GM15510 (cell line): ENCODE measurements at regions not wholly inside any gene's neighbourhood (a gene's known extent, or its start where the extent isn't known, plus 50 kb on each side); places are given as distances from the start of the nearest gene placed in this dataset.

Experiments
- POLR2A ChIP-seq: IDR thresholded peaks from 3 replicates; pipeline ENCODE4 v1.6.1; 2011; ENCODE audit warnings: borderline replicate concordance; ENCODE audit not compliant: insufficient read length; ENCODE audit errors: extremely low read depth

- TF ChIP-seq POLR2A, result no peak
Measured at GRCh38 chr6:87858440-87858839, 156.4 kb upstream of the AKIRIN2 start.

- TF ChIP-seq POLR2A, result no peak
Measured at GRCh38 chr6:87851674-87852299, 149.8 kb upstream of the AKIRIN2 start.

- no peak for TF ChIP-seq POLR2A
Measured at GRCh38 chr6:87848616-87849015, 146.6 kb upstream of the AKIRIN2 start.

- TF ChIP-seq POLR2A, result no peak
Measured at GRCh38 chr6:87847830-87848210, 145.8 kb upstream of the AKIRIN2 start.

- TF ChIP-seq POLR2A, result no peak
Measured at GRCh38 chr6:87847135-87847829, 145.2 kb upstream of the AKIRIN2 start.

GRCh38 chr6:87846434-87846833, 144.4 kb upstream of the AKIRIN2 start:
- TF ChIP-seq POLR2A, result no peak

- TF ChIP-seq POLR2A, result no peak
Measured at GRCh38 chr6:87840324-87840723, 138.3 kb upstream of the AKIRIN2 start.

GRCh38 chr6:87837876-87838275, 135.8 kb upstream of the AKIRIN2 start:
- no peak for TF ChIP-seq POLR2A

- no peak for TF ChIP-seq POLR2A
Measured at GRCh38 chr6:87837444-87837843, 135.4 kb upstream of the AKIRIN2 start.

- TF ChIP-seq POLR2A, result no peak
Measured at GRCh38 chr6:87832025-87832825, 130.2 kb upstream of the AKIRIN2 start.

GRCh38 chr6:87830907-87831306, 128.9 kb upstream of the AKIRIN2 start:
- TF ChIP-seq POLR2A, result no peak

- no peak for TF ChIP-seq POLR2A
Measured at GRCh38 chr6:87829622-87830121, 127.6 kb upstream of the AKIRIN2 start.

GRCh38 chr6:87828044-87828443, 126.0 kb upstream of the AKIRIN2 start:
- no peak for TF ChIP-seq POLR2A

GRCh38 chr6:87827346-87827745, 125.3 kb upstream of the AKIRIN2 start:
- no peak for TF ChIP-seq POLR2A

GRCh38 chr6:87826424-87826823, 124.4 kb upstream of the AKIRIN2 start:
- no peak for TF ChIP-seq POLR2A
